DND-41 (cell line): ENCODE measurements at regions not wholly inside any gene's neighbourhood (a gene's known extent, or its start where the extent isn't known, plus 50 kb on each side); places are given as distances from the start of the nearest gene placed in this dataset.

Experiments used
- ATAC-seq: fragments of 200-7000 bp; cut with Tn5 transposase; 3 replicates; pipeline ENCODE4 v1.9.1; 2021; ENCODE audit warnings: low read depth; ENCODE audit not compliant: insufficient read depth
- DNase-seq: peaks from one replicate; pipeline ENCODE4 v3.0.0-alpha.2; 2020
- H2AFZ ChIP-seq: 2 replicates; pipeline ENCODE4 v1.6.0; 2012; ENCODE audit warnings: low read depth, low read length
- H3K27ac ChIP-seq: 2 replicates; pipeline ENCODE4 v1.5.1; 2012; ENCODE audit warnings: low read length, inconsistent platforms
- H3K27me3 ChIP-seq: fragments of 200-600 bp; sonication (generic); 2 replicates; pipeline ENCODE4 v1.6.0; 2012; ENCODE audit warnings: low read length, mild to moderate bottlenecking, inconsistent platforms; ENCODE audit not compliant: insufficient read depth, poor library complexity
- H3K36me3 ChIP-seq: 2 replicates; pipeline ENCODE4 v1.5.1; 2012; ENCODE audit warnings: low read length, inconsistent platforms; ENCODE audit not compliant: insufficient read depth
- H3K4me1 ChIP-seq: 2 replicates; pipeline ENCODE4 v1.5.1; 2012; ENCODE audit warnings: mild to moderate bottlenecking, low read length; ENCODE audit not compliant: insufficient read depth
- H3K4me2 ChIP-seq: 2 replicates; pipeline ENCODE4 v1.6.0; 2012; ENCODE audit warnings: mild to moderate bottlenecking, moderate library complexity, low read length, inconsistent platforms; ENCODE audit not compliant: insufficient read depth
- H3K4me3 ChIP-seq, 2 experiments: fragments of 200-600 bp in 1 of 2; shearing (Covaris generic) in 1 of 2; 2 replicates each; pipeline ENCODE4 v1.5.1; 2012 to 2016; ENCODE audit warnings: inconsistent platforms in 2 of 2, low read length in 2 of 2, mild to moderate bottlenecking in 2 of 2, low read depth in 1 of 2, moderate library complexity in 1 of 2
- H3K79me2 ChIP-seq: 2 replicates; pipeline ENCODE4 v1.6.0; 2012; ENCODE audit warnings: low read length, inconsistent platforms; ENCODE audit not compliant: insufficient read depth
- H3K9ac ChIP-seq: 2 replicates; pipeline ENCODE4 v1.6.0; 2012; ENCODE audit warnings: low read depth, mild to moderate bottlenecking, inconsistent platforms, low read length, moderate library complexity
- H3K9me3 ChIP-seq: 2 replicates; pipeline ENCODE4 v1.5.1; 2012; ENCODE audit warnings: low read length, moderate library complexity, mild to moderate bottlenecking, inconsistent platforms; ENCODE audit not compliant: insufficient read depth, severe bottlenecking
- H4K20me1 ChIP-seq: 2 replicates; pipeline ENCODE4 v1.6.0; 2012; ENCODE audit warnings: low read length; ENCODE audit not compliant: insufficient read depth
- EZH2 ChIP-seq: IDR thresholded peaks from 3 replicates; pipeline ENCODE4 v1.6.1; 2012; ENCODE audit warnings: borderline replicate concordance, low read depth, mild to moderate bottlenecking, moderate library complexity, low read length, inconsistent platforms; ENCODE audit not compliant: severe bottlenecking
- TF ChIP-seq, protein P1 (sequence below): IDR thresholded peaks from 2 replicates; pipeline ENCODE4 v1.5.1; 2012; ENCODE audit warnings: borderline replicate concordance, low read length, moderate library complexity, mild to moderate bottlenecking; ENCODE audit not compliant: poor library complexity, severe bottlenecking; ENCODE audit errors: extremely low read depth

DNA sequence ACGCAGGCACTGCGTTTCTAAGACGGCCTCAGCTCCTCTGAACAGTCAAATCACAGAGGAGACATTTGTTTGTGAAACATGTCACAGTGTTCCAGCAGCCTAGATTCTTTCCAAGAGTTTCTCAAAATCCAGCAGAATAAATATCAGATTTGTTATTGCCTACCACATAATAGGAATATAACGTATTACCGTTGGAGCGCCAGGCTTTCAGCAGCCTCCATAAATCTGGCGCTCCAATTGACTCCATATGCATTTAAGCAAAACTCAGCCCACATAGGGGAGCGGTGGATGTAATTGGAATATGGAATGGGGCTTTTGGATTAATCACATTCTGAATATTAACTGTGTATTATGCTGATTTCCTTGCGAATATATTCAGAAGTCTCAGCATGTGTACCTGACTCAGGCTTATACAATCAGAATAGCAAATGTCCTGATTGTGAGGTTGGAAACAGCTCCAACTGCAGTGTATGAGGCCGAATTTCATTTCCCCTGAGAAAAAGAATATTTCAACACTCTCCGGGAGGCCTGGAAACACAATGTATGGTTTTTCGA, 174.0 kb downstream of the ASCL4 start:
- no peak for ATAC-seq
- H3K27me3 ChIP-seq: no peaks in the 10 kb centered on the region
- TF ChIP-seq, protein P1, sequence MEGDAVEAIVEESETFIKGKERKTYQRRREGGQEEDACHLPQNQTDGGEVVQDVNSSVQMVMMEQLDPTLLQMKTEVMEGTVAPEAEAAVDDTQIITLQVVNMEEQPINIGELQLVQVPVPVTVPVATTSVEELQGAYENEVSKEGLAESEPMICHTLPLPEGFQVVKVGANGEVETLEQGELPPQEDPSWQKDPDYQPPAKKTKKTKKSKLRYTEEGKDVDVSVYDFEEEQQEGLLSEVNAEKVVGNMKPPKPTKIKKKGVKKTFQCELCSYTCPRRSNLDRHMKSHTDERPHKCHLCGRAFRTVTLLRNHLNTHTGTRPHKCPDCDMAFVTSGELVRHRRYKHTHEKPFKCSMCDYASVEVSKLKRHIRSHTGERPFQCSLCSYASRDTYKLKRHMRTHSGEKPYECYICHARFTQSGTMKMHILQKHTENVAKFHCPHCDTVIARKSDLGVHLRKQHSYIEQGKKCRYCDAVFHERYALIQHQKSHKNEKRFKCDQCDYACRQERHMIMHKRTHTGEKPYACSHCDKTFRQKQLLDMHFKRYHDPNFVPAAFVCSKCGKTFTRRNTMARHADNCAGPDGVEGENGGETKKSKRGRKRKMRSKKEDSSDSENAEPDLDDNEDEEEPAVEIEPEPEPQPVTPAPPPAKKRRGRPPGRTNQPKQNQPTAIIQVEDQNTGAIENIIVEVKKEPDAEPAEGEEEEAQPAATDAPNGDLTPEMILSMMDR: no peak
- TF ChIP-seq EZH2: no peak

DNA sequence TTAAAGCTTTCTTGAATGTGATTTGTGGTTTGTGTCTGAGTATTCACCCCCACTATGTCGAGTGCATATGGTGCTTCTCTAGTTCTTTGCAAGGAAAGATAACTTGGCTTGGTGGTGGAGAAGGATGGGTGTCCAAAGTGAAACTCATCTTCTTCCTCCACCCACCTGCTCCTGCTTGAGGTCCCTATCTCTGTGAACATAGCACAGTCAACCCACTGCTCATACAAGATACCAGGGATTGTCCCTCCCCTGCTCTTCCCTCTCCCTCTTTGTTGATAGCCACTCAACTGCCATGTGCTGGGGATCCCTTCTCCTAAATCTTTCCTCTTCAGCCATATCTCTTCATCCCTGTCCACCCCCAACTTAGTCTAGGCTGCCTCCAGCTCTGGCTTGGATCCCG, 176.5 kb downstream of the ASCL4 start:
- no peaks in the 10 kb centered on the region for H3K36me3 ChIP-seq
- no peak for TF ChIP-seq EZH2
- TF ChIP-seq, protein P1: no peak
- H3K79me2 ChIP-seq: no peaks in the 10 kb centered on the region
- no peaks in the 10 kb centered on the region for H3K4me1 ChIP-seq
- H3K4me2 ChIP-seq: no peak overlapping the region
- no peak overlapping the region for H3K4me3 ChIP-seq
- no peak for DNase-seq
- no peak overlapping the region for H3K9ac ChIP-seq
- no peak overlapping the region for H3K27ac ChIP-seq
- H4K20me1 ChIP-seq: no peaks in the 10 kb centered on the region
- no peak overlapping the region for H2AFZ ChIP-seq
- ATAC-seq: no peak
- H3K9me3 ChIP-seq: no peaks in the 10 kb centered on the region
- H3K27me3 ChIP-seq: no peaks in the 10 kb centered on the region

More for the DNA sequence above, 174.0 kb downstream of the ASCL4 start:
- H4K20me1 ChIP-seq: no peaks in the 10 kb centered on the region
- H3K4me3 ChIP-seq: no peak overlapping the region
- H3K79me2 ChIP-seq: no peaks in the 10 kb centered on the region
- H3K9ac ChIP-seq: no peak overlapping the region
- no peak overlapping the region for H3K27ac ChIP-seq
- no peak overlapping the region for H2AFZ ChIP-seq
- DNase-seq: no peak
- no peaks in the 10 kb centered on the region for H3K9me3 ChIP-seq
- H3K36me3 ChIP-seq: no peaks in the 10 kb centered on the region
- H3K4me1 ChIP-seq: no peaks in the 10 kb centered on the region
- no peak overlapping the region for H3K4me2 ChIP-seq

DNA sequence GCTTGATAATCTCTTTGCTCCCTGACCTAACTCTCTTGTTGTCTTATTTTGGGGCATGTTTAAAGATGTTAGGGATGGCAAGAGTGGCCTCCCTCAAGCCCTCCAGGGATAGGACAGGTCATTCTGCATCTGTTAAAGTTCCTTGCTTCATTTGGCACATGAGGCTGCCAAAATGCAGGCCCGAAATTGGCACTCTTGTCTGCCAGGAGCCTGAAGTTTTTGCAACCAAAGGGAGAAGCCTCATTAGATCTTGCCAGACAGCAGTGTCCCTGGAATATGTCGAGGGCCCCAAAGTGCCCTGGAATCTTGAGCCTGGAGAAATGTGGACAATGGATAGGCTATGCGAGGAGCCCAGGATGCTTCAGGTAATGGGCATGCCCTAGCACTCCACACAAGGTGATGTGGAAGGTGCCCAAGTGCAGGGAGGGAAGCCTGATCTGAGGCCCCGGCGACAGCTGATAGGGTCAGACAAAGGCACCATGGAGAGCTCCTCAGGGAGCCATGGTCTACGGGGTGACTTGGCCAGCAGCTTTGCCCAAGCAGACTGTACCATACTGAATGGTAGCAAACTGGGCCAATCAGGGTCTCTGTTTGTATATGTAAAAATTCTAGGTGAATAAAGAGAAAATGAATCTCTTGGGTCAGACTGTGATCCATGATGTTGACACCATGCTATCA, 173.0 kb upstream of the WSCD2 start:
- no peak overlapping the region for H3K9ac ChIP-seq
- H3K79me2 ChIP-seq: no peaks in the 10 kb centered on the region
- no peak overlapping the region for H3K4me3 ChIP-seq
- no peaks in the 10 kb centered on the region for H3K27me3 ChIP-seq
- no peaks in the 10 kb centered on the region for H3K36me3 ChIP-seq
- no peak overlapping the region for H3K27ac ChIP-seq
- no peak overlapping the region for H3K4me2 ChIP-seq
- DNase-seq (peak; percentile 4), ATAC-seq (no peak)
- no peaks in the 10 kb centered on the region for H3K9me3 ChIP-seq
- no peaks in the 10 kb centered on the region for H4K20me1 ChIP-seq
- H2AFZ ChIP-seq: no peak overlapping the region
- no peaks in the 10 kb centered on the region for H3K4me1 ChIP-seq
- TF ChIP-seq EZH2: no peak
- TF ChIP-seq, protein P1: no peak

DNA sequence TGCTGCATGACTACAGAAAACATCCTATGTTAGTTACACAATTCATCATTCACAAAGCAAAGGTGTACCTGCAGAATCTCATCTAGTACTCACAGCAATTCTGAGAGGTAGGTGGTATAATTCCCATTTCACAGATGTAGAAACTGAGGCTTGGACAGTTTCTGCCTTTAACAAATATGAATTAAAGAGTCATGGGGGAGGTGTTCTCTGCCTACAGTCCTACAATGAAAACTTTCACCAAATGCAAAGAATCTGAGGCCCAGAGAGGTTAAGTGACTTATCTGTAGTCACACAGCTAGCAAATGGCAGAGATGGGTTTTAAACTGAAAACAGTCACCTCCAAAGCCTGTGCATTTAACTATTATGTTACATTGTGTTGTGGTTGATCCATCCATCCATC, 171.6 kb upstream of the WSCD2 start:
- no peak overlapping the region for H3K27ac ChIP-seq
- no peaks in the 10 kb centered on the region for H3K27me3 ChIP-seq
- no peak for TF ChIP-seq EZH2
- TF ChIP-seq, protein P1: no peak
- H4K20me1 ChIP-seq: no peaks in the 10 kb centered on the region
- ATAC-seq (no peak), DNase-seq (no peak)
- H3K4me2 ChIP-seq: no peak overlapping the region
- no peak overlapping the region for H3K9ac ChIP-seq
- no peaks in the 10 kb centered on the region for H3K79me2 ChIP-seq
- H3K4me1 ChIP-seq: no peaks in the 10 kb centered on the region
- no peak overlapping the region for H3K4me3 ChIP-seq
- H3K36me3 ChIP-seq: no peaks in the 10 kb centered on the region
- no peak overlapping the region for H2AFZ ChIP-seq
- H3K9me3 ChIP-seq: no peaks in the 10 kb centered on the region
